ENCODE measurements at regions not wholly inside any gene's neighbourhood (a gene's known extent, or its start where the extent isn't known, plus 50 kb on each side); places are given as distances from the start of the nearest gene placed in this dataset.

DNA sequence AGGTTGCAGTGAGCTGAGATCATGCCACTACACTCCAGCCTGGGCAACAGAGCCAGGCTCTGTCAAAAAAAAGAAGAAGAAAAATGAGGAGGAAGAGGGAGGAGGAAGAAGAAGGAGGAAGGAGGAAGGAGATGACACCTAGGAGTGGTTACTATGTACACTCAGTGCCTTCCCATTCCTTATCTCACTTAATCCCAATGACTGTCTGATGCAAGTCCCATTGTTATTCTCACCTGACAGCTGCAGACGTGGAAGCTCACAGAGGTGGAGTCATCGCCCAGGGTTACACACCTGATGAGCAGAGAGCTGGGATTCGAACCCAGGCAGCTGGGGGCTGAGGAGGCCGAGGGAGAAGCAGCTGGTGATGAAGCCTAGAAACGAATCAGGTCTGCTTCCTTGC is 258.8 kb downstream of the SNX10 start:
- no peak for DNase-seq (ENCODE audit: low read depth in 4 of 4, low spot score in 2 of 4)

- DNase-seq (ENCODE audit: low read depth in 4 of 4, low spot score in 2 of 4) = no peak
Observed at GRCh38 chr7:26551740-26552139, 260.1 kb downstream of the SNX10 start.

DNA sequence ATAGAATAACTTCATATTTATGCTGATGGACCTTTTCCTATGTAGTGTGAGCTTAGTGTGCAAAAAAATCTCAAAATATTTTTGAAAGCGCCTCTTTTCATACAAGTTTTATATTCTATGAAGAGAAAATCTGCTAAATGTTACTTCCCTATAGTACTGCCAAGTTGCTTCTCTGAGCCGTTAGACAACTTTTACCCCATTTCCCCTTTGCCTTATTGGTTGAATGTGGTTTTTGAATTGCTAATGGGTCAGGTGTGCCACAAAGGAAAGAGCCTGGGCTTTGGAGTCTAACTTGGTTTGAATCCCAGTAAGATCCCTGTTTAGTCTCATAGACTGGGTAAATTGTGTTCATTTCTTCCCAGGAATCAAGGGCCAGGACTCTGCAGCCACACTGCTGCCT is 261.5 kb downstream of the SNX10 start:
- no peak for DNase-seq (ENCODE audit: low read depth in 4 of 4, low spot score in 2 of 4)

DNA sequence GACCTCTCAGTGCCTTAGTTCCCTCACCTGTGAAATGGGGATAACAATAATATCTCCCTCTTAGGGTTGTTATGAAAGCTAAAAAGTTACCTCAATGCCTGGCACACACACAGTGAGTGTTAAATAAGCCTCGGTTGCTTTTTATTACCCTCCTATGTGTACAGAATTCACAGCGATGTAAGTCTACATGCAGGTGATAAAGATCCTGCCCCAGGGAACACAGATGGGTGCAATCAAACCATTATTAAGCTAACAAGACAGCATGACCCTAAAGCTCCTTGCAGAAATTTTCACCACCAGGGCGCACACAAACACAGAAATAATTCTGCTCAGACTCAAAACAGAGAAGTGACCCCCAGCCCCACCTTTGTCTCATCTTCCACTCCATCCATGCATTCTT is 261.9 kb downstream of the SNX10 start:
- no peak for DNase-seq (ENCODE audit: low read depth in 4 of 4, low spot score in 2 of 4)

DNA sequence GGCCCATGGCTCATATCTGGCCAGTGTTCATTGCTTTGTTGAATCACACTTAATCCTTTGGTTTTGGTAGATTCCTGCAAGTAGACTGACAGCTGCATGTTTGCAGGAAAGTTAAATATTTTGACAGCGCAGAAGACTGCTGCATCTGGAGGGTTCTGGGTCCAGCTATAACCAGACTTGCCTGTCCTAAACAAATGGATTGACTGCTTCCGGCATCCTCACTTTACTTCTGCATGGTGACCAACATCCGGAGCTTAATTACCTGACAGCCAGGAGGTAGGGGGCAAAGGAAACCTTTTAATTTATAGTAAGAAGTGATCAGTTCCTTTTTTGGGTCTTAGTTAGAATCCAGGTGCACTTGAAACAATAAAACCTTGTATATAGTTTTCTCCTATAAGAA is 263.3 kb downstream of the SNX10 start:
- no peak for DNase-seq (ENCODE audit: low read depth in 4 of 4, low spot score in 2 of 4)

GRCh38 chr7:26556061-26556881 is 264.6 kb downstream of the SNX10 start:
- no peak for DNase-seq (ENCODE audit: low read depth in 4 of 4, low spot score in 2 of 4)

- DNase-seq (ENCODE audit: low read depth in 4 of 4, low spot score in 2 of 4) = peak in 3 of 4 donors; percentile 47 to 71 (median 66)
Observed at GRCh38 chr7:26560526-26561256, 269.0 kb downstream of the SNX10 start.

- DNase-seq (ENCODE audit: low read depth in 4 of 4, low spot score in 2 of 4) = no peak
Observed at GRCh38 chr7:26562841-26563240, 271.2 kb downstream of the SNX10 start.

- DNase-seq (ENCODE audit: low read depth in 4 of 4, low spot score in 2 of 4) = no peak
Observed at GRCh38 chr7:26563406-26563805, 271.7 kb downstream of the SNX10 start.

DNA sequence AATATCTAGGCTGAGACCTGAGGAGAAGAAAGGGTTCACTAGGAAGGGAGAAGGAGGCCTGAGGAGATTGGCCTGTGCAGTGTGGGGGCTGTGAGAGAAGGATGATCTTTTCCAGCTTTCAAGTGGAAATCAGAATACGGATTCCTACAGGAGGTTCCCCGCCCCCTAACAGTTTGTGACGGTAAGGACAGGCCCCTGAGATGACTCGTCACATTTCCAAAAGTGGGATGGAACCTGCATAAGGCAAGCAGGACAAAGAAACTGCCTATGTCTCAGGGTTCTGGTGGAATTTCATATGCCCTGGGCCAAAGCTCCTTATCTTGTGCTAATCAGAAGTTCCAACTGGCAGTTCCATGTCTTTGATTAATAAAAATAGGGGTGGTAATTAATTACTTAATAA is 275.6 kb downstream of the SNX10 start:
- no peak for DNase-seq (ENCODE audit: low read depth in 4 of 4, low spot score in 2 of 4)

- no peak for DNase-seq (ENCODE audit: low read depth in 4 of 4, low spot score in 2 of 4)
Observed at GRCh38 chr7:26574476-26574875, 282.8 kb downstream of the SNX10 start.

GRCh38 chr7:26580064-26580591 is 284.3 kb downstream of the SKAP2 start:
- DNase-seq (ENCODE audit: low read depth in 4 of 4, low spot score in 2 of 4) = no peak

GRCh38 chr7:26580711-26581110 is 283.7 kb downstream of the SKAP2 start:
- no peak for DNase-seq (ENCODE audit: low read depth in 4 of 4, low spot score in 2 of 4)

- DNase-seq (ENCODE audit: low read depth in 4 of 4, low spot score in 2 of 4) = no peak
Observed at GRCh38 chr7:26583094-26583648, 281.2 kb downstream of the SKAP2 start.

GRCh38 chr7:26584326-26584725 is 280.1 kb downstream of the SKAP2 start:
- no peak for DNase-seq (ENCODE audit: low read depth in 4 of 4, low spot score in 2 of 4)

DNA sequence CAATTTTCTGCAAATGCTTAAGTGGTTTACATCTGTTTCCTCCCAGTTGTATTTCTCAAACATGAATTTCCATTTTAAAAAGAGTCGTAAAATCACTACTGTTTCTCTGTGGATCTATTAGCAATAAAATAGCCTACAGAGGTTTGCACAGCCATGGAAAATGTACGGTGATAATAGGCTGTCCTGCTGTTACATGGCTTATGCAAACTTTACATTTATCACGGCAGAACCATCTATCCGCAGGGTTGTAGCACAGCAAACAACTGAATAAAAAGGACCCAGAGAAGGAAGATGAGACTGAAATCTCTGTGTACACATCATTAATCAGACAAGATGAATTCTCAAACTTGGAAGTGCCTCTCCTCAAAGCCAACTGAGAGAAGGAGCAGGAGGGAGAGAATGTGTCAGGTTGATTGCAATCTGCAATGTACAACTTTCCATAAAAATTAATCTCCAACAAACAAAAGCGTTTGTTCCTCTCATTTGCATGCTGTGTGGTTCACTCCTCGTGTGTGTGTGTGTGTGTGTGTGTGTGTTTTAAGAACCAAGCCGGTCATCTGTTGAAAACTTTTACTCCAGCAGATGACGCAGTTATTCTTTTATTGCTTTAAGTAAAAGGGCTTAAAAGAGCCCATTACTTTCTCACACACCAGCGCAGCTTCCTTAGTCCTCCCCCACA is 279.3 kb downstream of the SKAP2 start:
- DNase-seq (ENCODE audit: low read depth in 4 of 4, low spot score in 2 of 4) = peak in 1 of 4 donors; percentile 38

DNA sequence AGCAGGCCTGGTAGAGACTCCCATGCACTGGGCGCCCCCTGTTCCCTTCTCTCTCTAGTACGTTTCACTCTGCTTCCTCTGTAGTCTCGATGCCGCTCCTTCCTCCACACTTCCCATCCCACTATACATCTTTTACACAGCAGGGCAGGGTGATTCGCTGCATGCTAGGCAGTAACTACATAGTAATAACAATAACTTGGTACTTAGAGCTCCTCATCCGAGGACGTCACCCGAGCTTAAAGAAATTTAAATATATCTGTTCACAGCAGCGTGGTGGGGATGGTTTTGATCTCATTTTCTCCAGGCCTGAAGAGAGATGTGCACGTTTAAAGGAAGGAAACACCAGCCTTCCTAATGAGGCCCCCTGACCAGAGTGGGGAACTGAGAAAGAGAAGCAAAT is 276.9 kb downstream of the SKAP2 start:
- DNase-seq (ENCODE audit: low read depth in 4 of 4, low spot score in 2 of 4) = no peak

- no peak for DNase-seq (ENCODE audit: low read depth in 4 of 4, low spot score in 2 of 4)
Observed at GRCh38 chr7:26588511-26588910, 275.9 kb downstream of the SKAP2 start.

GRCh38 chr7:26590709-26591108 is 273.7 kb downstream of the SKAP2 start:
- no peak for DNase-seq (ENCODE audit: low read depth in 4 of 4, low spot score in 2 of 4)

- no peak for DNase-seq (ENCODE audit: low read depth in 4 of 4, low spot score in 2 of 4)
Observed at GRCh38 chr7:26592011-26592410, 272.4 kb downstream of the SKAP2 start.

- no peak for DNase-seq (ENCODE audit: low read depth in 4 of 4, low spot score in 2 of 4)
Observed at GRCh38 chr7:26593393-26593792, 271.0 kb downstream of the SKAP2 start.
